ENCODE measurements at regions not wholly inside any gene's neighbourhood (a gene's known extent, or its start where the extent isn't known, plus 50 kb on each side); places are given as distances from the start of the nearest gene placed in this dataset.
"Not testable (repeated sequence)": the region's sequence is repeated elsewhere in the genome, so short reads cannot be mapped to it uniquely, and the experiment has no call there.

DNA sequence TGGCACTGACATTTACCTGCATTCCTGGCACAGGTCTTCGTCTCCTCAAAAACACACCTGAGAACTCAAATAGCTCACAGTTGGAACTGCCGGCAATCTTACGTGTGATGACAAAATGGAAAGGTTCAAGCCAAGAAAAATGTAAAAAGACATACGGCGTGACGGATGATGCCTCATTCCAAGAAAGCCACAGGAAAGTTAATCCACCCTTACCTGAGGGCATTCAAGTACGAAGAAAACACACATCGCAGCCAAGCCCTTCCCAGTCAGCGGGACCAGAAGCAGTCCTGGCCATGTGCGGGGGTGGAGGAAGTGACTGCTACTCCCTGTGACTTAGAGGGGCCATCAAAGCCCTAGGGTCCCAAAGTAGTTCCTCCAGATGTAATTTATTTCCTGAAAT, 986.3 kb upstream of the CELF4 start:
- DNase-seq = no peak

DNA sequence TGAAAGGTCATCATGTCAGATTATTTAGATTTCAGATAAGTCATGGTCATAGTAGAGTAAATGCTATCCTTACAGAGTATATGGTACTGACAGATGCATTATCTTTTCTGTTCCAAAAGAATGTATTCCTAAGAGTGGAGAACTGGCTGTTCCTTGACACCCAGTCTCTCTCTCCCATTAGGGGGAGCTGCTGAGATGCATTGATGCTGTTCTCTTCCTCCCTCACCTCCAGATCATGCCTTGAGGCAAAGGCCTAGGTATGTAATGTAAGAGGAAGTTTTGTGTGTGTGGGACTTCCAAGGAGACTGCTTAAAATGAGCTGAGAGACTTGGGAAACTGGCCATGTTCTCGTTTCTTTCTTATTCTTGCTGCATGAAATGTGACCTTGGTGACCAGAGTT, 979.5 kb upstream of the CELF4 start:
- peak; percentile 0 for DNase-seq

DNA sequence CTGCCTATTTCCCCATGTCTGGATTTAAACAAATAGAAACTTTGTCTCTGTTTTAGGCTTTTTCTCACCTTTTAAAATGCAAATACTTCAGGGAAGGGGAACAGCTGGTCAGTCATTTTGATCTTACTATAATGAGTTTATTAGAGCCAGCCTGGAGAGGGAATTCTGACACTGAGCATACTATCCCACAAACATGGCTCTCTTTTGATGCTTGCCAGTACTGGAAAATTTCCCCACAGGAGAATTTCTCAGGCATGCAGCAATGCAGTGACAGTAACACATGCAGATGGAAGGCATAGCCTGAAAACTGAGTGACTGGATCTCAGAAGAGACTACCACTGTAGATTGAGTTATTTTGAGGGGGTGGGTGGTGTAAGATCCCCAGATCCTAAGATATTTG, 974.3 kb upstream of the CELF4 start:
- DNase-seq = no peak

DNA sequence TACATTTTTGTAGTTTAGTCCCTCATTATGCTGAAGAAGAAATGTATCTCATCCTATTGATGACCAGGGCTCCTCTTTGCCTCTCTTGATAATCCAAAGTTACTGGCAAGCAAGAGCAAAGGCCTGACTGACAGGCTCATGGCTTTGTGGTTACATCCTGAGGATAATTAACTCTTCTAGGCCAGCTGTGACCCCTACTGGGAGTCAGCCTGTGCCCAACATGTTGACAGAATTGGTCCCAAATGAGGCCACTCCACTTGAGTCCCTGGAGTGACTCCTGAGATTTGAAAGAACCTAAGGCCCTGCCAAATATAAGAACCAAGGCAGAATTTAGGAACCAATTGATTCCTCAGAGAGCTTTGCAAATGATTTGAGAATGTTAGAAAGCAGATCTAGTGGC, 973.8 kb upstream of the CELF4 start:
- DNase-seq = no peak

DNA sequence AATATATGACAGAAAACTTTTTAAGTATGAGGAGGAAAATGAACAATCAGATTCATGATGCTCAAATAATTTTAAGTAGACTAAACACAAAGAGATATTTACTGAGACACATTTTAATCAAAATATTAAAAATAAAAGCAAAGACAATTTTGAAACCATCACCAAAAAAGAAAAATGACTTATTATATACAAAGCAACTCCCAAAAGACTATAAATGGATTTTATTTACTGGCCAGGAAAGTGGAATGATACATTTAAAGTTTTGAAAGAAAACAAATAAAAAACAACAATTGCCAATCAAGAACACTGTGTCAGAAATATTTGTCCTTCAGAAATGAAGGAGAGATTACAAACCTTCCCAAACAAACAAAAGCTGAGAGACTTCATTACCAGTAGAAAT, 968.5 kb upstream of the CELF4 start:
- DNase-seq = no peak

DNA sequence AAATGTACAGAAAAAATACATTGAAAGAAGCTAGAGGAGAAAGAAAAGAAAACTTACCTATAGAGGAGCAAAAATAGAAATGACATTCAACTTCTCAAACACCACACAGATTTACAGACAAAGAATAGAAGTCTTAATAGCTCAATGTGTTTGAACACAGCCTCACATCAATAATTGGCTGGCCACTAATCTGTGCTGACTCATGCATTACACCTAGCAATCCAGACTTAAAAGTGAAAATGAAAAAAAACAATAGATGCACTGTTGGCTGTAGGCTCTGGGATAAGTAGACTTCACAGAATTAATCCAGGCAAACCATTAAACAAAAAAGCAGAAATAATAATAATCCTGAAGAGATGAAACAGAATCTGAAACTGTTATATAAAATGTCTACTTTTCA, 961.3 kb upstream of the CELF4 start:
- no peak for DNase-seq

DNA sequence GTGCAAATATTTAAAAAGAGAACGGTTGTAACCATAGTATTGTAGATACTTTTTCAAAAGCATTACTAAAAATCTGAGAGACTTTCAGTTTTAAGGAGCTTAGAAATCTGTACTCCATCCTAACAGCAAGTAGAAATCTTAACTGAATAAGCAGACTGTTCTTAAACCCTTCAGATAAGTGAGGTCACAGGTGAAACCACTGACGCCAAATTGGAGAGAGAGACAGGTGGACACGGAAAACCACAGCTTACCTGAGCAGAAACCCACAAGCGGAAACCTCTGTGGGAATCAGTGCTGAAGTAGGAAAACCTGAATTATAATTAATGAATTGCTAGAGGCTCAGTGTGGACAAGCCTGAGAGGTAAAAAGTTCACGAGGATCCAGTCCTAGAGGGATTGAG, 959.4 kb upstream of the CELF4 start:
- no peak for DNase-seq

DNA sequence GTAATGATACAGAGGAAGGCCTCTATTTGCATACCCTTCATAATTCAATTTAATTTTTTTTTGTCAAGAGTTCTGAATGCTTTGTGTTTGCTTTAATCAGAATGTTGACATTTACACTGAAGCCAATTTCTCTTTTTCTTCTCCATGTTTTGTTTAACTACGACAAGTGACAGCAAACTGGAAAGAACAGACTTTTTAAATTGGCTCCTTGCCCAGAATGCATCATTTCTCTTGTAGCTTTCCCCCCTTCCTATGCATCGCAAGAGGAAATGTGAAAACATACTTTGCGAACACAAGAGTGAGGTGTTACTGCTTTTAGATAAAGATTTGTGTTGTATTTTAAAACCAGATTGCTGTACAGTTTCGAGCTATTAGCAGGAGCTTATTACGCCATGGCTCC, 955.2 kb upstream of the CELF4 start:
- no peak for DNase-seq

DNA sequence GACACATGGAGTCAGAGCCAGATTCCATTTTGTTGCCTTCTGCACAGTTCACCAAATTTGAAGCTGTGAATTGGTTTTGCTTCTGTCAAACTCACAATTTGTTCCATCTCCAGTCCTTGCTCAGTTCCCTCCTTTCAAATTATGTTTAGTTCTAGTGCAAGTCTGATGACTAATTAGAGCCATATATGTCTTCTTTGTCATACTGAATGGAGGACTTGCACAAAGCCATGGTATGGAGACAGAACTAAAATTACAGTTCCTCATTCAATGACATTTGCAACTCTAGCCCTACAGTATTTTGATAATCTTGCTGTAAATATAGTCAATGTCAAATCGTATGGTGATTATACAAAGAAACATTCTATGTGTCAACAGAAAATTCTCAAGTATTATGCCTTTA, 936.9 kb upstream of the CELF4 start:
- DNase-seq = no peak

DNA sequence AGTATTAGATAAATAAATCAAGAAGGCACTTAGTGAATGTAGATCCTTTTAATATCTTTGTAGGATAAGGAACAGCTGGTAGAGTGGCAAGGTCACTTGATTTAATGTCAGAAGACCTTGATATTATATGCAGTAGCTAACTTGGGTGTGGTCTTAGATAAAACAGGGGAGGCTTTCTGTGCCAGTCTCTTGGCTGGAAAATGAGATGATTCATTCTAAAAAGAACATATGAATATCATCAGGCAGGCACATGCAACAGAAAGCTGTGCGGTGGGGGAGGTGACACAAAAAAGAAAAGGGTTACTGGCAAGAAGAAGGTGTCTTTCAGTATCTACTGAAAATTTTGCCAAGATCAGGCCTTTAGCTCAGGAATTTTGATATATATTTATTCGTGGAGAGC, 931.7 kb upstream of the CELF4 start:
- no peak for DNase-seq

DNA sequence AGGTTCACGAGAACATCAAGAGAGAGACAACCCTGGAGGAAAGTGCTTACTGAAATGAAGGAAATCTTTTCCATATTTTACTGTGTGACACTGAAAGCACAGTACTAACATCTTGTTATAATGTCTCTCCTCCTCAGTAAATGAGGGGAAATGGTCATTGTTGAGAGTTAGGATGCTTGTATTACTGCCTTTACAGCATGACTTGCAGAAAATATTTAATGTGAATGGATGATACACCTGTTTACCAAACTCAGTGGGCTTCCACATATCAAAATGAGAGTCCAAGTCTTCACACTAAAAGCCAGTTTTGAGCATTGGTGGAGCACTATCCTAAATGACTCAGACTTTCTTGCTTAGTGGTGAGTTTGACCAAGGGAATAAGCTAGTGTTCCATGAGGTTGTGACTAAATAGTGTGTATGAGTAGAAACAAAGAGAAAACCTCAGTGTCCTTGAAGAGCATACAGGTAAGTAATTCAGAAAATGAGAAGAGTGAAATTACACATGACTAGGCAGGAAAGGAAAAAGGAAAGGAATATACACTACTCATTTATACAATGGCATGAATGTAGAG, 930.7 kb upstream of the CELF4 start:
- DNase-seq = no peak

DNA sequence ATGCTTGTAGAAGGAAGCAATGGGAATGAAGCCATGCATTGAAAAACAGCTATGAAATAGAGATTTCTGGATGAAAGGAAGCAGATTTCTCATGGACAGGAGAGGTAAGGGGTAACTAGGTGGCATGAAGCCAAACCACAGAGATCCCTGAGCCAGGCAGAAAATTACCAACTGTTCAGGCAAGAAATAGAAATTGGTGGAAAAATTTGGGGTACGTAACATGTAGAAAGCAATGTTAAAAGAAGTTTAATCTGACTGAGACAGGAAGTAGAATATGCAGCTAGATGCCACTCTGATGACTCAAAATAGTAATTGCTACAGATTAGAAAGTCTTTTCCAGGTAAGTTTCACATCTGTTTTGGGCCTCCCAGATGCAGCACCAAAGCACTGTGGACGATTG, 928.5 kb upstream of the CELF4 start:
- DNase-seq = no peak

DNA sequence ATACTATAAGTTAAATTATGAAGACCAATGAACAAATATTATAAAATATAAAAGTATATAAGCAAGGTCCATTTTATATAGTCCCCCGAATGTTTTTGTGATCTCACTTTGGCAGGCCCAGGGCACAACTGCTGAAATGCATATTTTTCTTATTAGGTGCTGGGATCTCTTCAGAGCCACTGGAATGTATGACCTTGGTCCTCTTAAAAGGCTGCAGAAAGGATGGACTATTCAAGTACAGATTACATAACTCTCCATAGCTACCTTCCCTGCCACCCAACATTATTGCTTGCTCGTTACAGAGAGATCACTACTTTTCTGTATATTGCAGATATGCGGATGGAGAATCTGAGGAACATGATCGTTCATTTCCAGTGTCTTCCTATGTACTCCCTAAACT, 925.6 kb upstream of the CELF4 start:
- DNase-seq = no peak

DNA sequence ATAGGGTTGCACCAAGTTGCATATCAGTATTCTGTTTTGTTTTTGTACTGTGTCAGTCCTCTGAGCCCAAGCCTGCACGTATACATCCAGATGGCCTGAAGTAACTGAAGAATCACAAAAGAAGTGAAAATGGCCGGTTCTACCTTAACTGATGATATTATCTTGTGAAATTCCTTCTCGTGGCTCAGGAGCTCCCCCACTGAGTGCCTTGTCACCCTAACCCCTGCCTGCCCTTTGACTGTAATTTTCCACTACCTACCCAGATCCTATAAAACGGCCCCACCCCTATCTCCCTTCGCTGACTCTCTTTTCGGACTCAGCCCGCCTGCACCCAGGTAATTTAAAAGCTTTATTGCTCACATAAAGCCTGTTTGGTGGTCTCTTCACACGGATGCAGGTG, 924.1 kb upstream of the CELF4 start:
- DNase-seq = not testable (repeated sequence)

DNA sequence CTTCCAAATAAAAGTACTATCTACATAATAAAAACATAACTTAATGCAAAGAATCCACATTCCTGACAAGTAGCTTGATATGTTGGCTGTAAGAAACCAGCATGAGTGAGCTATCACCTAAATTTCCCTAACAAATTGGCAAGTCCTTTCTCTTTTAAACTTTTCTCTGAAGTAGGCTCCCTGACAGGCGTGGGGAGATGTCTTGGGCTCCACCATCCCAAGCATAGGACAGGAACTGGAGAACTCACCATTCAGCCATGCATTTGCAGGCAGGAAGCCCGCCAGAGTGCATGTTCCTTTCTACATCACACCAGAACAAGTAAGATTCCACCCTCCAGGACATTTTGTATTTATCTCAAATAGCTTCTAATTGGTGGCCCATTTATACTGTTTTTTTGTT, 921.9 kb upstream of the CELF4 start:
- DNase-seq = no peak

DNA sequence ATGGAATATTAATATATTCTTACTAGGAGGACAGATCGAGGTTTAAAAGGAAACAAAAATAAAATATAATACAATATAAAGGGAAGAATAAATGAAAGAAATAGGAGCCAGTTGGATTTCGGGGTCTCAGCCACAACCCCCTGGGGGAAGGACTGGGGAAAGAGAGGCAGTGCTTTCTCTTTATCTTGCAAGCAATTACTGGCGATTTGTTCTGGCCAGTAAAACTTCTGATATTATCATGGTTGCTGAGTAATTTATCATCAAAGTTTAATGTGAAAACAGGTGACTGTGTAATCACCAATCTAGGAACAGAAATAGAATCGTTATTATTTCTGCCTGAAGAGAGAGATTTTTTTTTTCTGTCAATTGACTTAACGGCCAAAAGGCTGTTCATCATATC, 917.7 kb upstream of the CELF4 start:
- DNase-seq = no peak

DNA sequence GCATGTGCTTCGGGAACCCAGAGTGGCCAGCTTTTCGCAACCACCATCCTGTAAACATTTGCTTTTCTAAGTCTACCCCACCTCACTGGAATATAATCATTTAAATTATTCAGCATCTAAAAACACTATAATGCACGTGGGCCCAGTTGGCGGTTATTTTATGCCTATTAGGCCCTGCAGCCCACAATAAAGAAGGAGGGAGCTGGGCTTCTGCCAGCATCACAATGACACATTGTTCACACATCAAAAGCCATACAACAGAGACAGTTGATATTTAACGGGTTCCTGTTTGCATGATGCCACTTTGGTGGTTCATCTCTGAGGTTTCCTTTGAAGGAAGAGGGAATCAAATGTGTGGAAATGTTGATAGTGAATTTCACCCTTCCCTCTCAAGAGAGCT, 916.0 kb upstream of the CELF4 start:
- no peak for DNase-seq

DNA sequence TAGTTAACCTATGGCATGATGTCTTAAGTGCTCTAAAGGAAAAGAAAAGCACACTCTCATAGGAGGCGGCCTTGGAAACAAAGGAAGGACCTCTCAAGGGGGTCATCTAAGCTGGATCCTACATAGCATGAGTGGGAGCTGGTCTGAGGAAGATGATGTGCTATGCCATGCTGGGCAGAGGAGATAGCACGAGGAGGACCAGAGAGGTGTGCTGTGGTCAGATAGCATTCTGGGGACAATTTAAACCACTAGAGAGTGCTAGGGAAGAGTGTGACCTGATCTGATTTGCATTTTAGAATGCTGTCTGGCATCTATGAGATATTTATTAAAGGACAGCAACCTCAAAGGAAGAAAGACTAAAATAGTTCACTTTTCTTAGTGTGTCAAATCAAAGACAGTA, 910.1 kb upstream of the CELF4 start:
- DNase-seq = no peak

DNA sequence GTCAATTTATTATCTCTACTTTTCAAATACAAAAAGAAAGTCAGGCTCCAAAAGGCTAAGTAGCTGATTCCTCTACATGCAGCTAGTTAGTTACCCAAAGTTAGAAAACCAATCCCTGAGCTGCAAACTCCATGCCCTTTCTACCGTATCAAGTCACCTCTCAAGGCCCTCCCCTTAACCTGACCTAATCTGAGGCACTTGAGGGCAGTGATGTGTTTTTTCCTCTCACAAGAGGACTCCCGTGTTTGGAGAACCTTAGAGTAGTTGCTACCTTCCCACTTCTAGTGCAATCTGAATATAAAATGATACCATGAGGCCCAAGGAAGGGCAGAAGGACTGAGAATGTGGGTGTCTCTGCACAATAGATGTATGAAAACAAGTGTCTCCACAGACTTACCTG, 907.9 kb upstream of the CELF4 start:
- no peak for DNase-seq

DNA sequence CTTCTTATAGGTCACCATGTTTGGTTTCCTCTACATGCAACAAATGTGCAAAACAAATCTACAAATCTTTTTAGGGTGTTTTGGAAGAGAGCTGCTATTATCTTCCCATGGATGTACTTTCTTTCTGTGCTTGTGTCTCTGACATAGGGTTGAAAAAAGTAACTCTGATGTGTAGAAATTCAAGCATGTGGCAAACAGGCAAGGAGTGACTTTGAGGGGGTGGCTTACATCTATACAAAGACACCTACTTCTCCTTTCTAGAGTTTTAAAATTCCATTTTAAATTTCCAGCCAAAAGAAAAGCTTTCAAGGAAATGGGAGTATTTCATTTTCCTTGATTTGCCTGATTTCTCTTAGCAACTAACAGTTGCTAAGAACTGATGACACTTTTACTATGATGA, 904.8 kb upstream of the CELF4 start:
- DNase-seq = no peak

DNA sequence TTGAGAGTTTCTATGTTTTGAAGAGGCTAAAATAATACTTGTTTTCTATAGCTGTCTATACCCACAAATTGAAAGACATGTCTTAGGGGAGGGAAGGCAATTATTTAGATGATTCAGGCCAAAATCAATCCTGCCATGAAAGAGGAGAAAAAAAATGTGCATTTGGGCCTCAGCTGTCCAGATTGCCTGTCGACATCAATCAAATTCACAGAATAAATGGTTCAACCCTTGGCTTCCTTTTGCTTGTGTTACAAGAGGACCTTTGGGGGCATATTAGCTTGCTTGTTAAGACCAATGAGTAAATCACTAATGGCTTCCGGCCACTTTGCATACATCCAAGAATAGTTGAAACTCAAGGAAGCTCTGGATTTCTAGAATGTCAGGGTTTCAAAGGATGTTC, 900.8 kb upstream of the CELF4 start:
- no peak for DNase-seq

DNA sequence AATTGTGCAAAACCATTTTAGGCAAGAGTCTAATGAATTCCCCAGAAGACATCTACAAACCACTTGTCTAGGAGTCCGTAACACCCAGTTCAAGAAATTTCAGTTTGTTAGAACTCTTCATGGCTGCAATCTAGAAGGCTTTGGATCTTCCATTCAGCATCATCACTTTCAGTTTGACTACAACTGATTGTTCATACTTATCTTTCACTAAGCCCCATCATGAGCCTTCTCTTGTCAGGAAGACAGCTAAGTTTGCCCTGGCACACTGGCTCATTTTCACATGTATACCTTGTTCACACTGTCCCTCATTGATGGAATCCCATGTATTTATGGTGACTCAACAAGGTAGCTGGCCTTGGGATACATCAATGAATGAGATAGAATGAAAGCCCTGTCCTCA, 898.4 kb upstream of the CELF4 start:
- no peak for DNase-seq

DNA sequence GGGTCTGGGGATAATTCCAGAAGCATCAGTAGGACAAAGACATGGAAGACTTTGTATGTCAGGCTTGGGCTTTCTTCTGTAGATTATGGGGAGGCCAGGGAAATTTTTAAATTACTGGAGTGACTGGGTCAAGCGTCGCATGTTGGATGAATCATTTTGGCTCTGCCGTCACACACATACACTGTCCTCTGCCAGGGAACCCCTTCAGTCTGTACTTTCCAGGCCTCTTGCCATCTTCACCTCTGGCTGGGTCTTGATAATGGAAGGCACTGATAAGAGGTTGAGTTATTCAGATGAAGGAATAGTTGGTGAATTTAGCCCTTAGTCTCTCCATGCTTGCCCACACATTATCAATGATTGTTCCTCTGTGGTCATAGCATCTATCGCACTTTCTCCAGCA, 895.1 kb upstream of the CELF4 start:
- DNase-seq = no peak

DNA sequence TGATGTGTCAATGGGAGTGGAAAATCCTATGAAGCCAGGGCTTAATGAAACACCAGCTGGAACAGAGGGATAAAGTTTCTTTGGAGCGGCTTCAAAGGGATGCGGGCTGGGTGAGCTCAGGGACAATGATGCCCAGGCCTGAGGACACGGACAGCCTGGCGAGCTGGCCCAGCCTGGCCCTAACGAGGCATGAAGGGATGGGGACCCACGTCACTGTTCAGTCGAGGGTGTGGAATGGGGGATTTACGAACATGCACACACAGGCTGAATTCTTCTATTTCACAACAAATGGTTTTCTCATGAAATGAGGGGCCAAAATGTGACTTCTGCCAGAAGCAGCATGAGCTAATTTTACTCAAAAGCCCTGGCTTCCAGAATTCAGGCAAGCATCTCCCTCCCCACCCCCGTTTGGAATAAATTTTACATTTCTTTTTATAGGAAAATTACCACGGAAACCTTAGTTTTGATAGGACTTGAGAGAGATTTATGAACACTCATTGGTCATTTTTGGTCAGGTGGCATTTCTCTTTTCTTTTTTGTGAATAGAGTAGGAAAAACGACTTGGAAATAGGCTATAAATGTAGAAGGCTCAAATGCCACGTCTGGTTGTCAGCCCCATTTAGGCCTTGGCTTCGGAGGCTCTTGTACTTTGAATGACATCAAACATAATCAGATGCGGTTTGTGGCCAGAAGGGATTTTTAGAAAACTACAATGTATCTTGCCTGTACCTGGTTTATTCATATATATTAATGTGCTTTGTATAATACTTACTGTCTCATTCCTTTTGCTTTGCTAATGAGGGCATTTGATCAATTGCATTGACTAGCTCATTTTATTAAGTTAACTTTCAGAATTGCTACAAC, 893.8 kb upstream of the CELF4 start:
- DNase-seq = no peak

DNA sequence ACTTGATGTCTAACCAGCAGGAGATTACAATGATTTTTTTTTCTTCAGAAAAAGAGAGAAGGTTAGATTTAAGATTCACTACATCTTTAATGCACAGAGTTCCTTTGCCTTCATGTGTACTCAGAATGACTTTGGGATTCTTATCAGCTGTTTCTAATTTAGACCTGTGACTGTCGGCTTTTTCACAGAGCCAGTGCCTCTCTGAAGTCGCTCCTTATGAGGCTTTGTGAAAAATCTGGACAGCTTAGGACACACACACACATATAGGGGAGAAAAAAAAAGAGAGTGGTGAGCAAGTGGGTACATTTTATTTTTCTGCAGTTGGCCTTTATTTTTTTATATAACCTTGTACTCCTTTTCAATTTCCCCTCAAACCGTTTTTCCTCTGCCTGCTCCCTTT, 893.1 kb upstream of the CELF4 start:
- DNase-seq = no peak

Data from CD4-positive, alpha-beta T cell treated with Interleukin-4 for 4 hours (primary cell).